Choroid plexus epithelial cell (primary cell): ENCODE measurements at regions not wholly inside any gene's neighbourhood (a gene's known extent, or its start where the extent isn't known, plus 50 kb on each side); places are given as distances from the start of the nearest gene placed in this dataset.

Experiments
- DNase-seq: peaks from one replicate; pipeline ENCODE4 v3.0.0-alpha.2; 2010; ENCODE audit warnings: low read depth
- H3K4me3 ChIP-seq: 2 replicates; pipeline ENCODE4 v1.5.1; 2011; ENCODE audit warnings: low read depth, mild to moderate bottlenecking, control low read depth, low read length, moderate library complexity
- TF ChIP-seq, protein P1 (sequence below): conservative IDR thresholded peaks from 2 replicates; pipeline ENCODE4 v1.5.1; 2011; ENCODE audit warnings: low read depth, mild to moderate bottlenecking, control low read depth, inconsistent platforms, low read length, moderate library complexity

DNA sequence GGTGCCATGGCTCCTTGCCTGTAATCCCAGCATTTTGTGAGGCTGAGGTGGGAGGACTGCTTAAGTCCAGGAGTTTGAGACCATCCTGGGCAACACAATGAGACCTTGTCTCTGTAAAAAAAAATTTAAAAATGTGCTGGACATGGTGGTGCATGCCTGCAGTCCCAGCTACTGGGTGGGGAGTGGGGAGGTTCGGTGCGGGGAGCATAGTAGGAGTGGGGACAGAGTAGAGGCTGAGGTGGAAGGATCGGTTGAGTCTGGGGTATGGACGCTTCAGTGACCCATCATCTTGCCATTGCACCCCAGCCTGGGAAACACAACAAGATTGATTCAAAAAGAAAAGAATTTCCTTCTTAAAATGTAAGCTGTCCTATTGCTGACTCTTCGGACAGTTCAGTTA lies 1490.0 kb upstream of the GBE1 start:
- TF ChIP-seq, protein P1, sequence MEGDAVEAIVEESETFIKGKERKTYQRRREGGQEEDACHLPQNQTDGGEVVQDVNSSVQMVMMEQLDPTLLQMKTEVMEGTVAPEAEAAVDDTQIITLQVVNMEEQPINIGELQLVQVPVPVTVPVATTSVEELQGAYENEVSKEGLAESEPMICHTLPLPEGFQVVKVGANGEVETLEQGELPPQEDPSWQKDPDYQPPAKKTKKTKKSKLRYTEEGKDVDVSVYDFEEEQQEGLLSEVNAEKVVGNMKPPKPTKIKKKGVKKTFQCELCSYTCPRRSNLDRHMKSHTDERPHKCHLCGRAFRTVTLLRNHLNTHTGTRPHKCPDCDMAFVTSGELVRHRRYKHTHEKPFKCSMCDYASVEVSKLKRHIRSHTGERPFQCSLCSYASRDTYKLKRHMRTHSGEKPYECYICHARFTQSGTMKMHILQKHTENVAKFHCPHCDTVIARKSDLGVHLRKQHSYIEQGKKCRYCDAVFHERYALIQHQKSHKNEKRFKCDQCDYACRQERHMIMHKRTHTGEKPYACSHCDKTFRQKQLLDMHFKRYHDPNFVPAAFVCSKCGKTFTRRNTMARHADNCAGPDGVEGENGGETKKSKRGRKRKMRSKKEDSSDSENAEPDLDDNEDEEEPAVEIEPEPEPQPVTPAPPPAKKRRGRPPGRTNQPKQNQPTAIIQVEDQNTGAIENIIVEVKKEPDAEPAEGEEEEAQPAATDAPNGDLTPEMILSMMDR = no peak
- H3K4me3 ChIP-seq = no peak overlapping the region

DNA sequence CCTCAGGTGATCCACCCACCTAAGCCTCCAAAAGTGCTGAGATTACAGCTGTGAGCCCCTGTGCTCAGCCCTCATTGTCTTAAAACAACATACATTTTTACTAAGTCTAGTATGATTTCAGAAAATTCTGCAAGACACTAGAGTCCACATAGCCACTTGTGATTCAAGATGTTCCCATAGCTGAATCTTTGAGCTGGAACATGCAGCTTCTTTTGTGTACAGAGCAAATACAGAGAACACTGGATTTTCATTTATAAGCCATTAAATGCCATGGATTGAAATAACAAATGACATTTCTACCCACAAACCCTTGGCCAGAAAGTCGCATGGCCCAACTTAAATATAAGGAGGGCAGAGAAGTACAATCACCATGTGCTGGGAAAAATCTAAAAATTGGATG lies 1489.2 kb upstream of the GBE1 start:
- DNase-seq = no peak
- TF ChIP-seq, protein P1 = no peak
- no peak overlapping the region for H3K4me3 ChIP-seq

More for the DNA sequence above, 1490.0 kb upstream of the GBE1 start:
- DNase-seq = no peak

DNA sequence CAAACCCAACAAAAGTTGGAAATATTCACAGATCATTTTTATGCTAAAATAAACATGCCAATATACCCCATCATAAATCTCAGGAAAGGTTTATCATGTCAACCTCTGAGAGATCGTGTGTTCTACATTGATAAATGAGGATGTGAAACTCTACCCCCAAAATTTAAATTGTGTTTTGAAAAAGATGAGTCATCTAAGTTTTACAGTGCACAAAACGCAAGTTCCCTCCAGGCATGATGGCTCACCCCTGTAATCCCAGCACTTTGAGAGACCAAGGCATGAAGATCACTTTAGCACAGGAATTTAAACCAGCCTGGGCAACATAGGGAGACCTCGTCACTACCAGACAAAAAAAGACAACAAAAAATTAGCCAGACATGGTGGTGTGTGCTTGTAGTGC lies 1487.0 kb upstream of the GBE1 start:
- no peak for DNase-seq
- no peak overlapping the region for H3K4me3 ChIP-seq
- TF ChIP-seq, protein P1 = no peak

DNA sequence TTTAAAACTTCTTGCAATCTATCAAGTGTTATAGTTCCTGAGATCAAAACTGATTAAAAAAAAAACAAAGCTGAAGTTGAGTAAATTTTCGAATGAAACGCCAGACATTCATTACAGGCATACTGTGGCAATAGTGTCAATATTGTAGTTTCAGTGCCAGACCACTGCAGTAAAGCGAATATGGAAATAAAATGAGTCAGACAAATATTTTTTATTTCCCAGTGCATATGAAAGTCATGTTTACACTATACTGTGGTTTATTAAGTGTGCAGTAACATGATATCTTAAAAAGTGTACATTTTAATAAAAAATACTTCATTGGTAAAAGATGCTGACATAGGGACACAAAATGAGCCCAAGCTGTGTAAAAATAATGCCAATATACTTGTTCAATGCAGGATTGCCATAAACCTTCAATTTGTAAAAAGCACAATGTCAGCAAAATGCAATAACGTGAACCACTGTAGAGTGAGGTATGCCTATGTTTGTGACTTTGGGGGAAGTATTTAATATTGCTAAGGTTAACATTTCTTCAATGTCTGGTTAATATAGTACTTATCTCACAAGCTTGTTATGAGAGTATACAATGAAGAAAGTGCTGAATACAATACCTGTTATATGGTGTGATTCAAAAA lies 1473.9 kb upstream of the GBE1 start:
- no peak overlapping the region for H3K4me3 ChIP-seq
- TF ChIP-seq, protein P1 = no peak
- DNase-seq = no peak

DNA sequence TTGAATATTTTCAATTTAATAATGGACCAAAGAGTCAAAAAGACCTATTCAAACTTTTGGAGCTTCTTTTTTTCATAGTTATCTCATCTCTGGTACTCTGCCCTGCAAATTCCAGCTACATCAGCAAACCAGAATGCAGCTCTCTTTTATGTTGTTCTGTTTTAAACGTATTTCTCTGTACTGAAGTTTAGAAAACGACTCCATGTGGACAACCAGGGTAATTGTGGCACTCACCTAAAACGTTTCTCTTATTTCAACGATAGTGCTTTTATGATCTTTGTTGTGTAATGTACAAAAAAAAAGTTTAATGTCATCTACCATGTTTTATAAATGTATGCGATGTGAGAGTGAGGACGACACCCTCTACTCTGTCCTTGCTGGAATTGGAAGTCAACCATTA lies 1472.3 kb upstream of the GBE1 start:
- H3K4me3 ChIP-seq = no peak overlapping the region
- TF ChIP-seq, protein P1 = no peak
- DNase-seq = no peak

DNA sequence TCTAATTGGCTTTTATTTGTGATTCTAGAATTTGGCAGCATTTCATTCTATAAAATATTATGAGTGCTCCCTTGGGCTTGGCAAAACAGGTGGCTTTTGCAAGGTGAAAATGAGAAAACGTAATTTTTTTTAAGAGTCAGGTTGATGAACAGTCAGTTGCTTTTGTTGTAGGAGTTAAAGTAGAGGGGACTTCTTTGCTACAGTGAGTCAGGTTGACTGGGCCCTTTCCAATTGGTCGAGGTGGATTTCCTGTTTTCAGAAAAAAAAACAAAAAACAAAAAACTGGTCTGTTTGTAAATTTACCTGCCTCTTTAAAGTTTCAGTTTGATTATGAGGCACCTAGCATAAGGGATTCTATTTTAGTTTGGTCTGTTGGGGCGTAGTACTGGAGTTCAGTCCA lies 1469.4 kb upstream of the GBE1 start:
- no peak overlapping the region for H3K4me3 ChIP-seq
- TF ChIP-seq, protein P1 = no peak
- no peak for DNase-seq

DNA sequence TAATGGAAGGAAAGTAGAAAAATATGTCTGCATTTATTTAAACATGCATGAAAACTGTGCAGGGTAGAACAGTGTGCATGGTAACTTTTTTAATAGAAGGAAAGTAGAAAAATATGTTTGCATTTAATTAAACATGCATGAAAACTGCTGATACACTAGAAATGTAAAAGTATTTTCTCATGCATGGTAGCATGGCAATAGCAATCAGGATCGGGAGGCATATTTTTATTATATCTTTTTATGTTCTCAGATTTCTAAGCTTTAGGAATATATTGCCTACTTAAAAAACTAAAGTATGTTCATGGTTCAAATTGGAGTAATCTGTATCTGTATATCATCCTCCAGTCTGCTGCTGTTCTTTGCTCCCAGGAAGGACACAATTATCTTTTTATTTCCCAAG lies 1468.9 kb upstream of the GBE1 start:
- no peak for DNase-seq
- no peak overlapping the region for H3K4me3 ChIP-seq
- TF ChIP-seq, protein P1 = no peak
